ENCODE measurements at regions not wholly inside any gene's neighbourhood (a gene's known extent, or its start where the extent isn't known, plus 50 kb on each side); places are given as distances from the start of the nearest gene placed in this dataset.
A peak's percentile ranks its signal among the peaks of the same experiment; 100 is the strongest.

- Histone ChIP-seq H3K4me2 (ENCODE audit: extremely low read depth, insufficient read depth, low read length) (no peak overlapping the region), H4K20me1 (ENCODE audit: control insufficient read depth, extremely low read depth, insufficient read depth, low read length) (no peaks in the 10 kb centered on the region), H3K27ac (ENCODE audit: insufficient read depth, low read length) (no peak overlapping the region), H3K4me3 (replicated peaks in 1 of 4; ENCODE audit: control extremely low read depth in 1 of 4, insufficient read depth in 1 of 4, low read depth in 3 of 4, low read length in 4 of 4) (no peak overlapping the region), H3K9ac (ENCODE audit: insufficient read depth, low read length) (no peak overlapping the region), H3K27me3 (ENCODE audit: control insufficient read depth, insufficient read depth, low read length) (no peaks in the 10 kb centered on the region), H3K9me3 (ENCODE audit: control insufficient read depth, insufficient read depth, low read depth, low read length) (no peaks in the 10 kb centered on the region), H3K36me3 (ENCODE audit: control insufficient read depth, insufficient read depth, low read length) (no peaks in the 10 kb centered on the region), H2AFZ (ENCODE audit: low read length) (no peak overlapping the region), H3K4me1 (ENCODE audit: control insufficient read depth, extremely low read depth, insufficient read depth, low read length) (no peaks in the 10 kb centered on the region), H3K79me2 (ENCODE audit: control insufficient read depth, insufficient read depth, low read length) (no peaks in the 10 kb centered on the region)
- no peak for DNase-seq (ENCODE audit: low read depth in 2 of 2)
- no peak for TF ChIP-seq EZH2 (IDR thresholded peaks at IDR 0.05; ENCODE audit: low read length, missing control alignments)
- TF ChIP-seq CTCF (conservative IDR thresholded peaks at IDR 0.05 in 1 of 2, IDR thresholded peaks at IDR 0.05 in 1 of 2; ENCODE audit: low read depth in 1 of 2, low read length in 2 of 2) = no peak
Measured at GRCh38 chr18:53997064-53997463, 227.4 kb downstream of the MBD2 start.

DNA sequence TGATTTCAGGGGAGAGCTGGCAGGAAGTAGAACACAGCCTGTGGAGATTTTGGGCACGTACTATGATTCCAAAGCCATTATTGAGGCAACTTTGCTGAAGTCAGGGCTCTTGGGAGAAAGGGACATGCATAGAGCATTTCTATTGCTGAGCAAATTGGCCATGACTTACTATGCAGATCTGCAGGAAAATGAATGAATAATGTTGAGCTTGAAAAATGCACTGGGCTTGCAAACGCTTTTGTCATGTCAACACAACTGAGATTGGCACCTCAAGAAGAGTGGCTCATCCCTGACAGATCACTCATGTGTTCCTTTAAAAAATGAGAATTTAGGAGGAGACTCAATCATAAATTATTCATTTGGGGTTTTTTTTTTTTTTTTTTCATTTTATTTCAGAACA, 230.5 kb downstream of the MBD2 start:
- H3K36me3 ChIP-seq (ENCODE audit: control insufficient read depth, insufficient read depth, low read length) = no peaks in the 10 kb centered on the region
- TF ChIP-seq EZH2 (IDR thresholded peaks at IDR 0.05; ENCODE audit: low read length, missing control alignments) (no peak), CTCF (conservative IDR thresholded peaks at IDR 0.05 in 1 of 2, IDR thresholded peaks at IDR 0.05 in 1 of 2; ENCODE audit: low read depth in 1 of 2, low read length in 2 of 2) (no peak)
- no peak for DNase-seq (ENCODE audit: low read depth in 2 of 2)
- no peak overlapping the region for H3K4me2 ChIP-seq (ENCODE audit: extremely low read depth, insufficient read depth, low read length)
- H3K27me3 ChIP-seq (ENCODE audit: control insufficient read depth, insufficient read depth, low read length) = no peaks in the 10 kb centered on the region
- H3K9me3 ChIP-seq (ENCODE audit: control insufficient read depth, insufficient read depth, low read depth, low read length) = no peaks in the 10 kb centered on the region
- no peak overlapping the region for H2AFZ ChIP-seq (ENCODE audit: low read length)
- no peak overlapping the region for H3K4me3 ChIP-seq (replicated peaks in 1 of 4; ENCODE audit: control extremely low read depth in 1 of 4, insufficient read depth in 1 of 4, low read depth in 3 of 4, low read length in 4 of 4)
- H3K9ac ChIP-seq (ENCODE audit: insufficient read depth, low read length) = no peak overlapping the region
- H3K4me1 ChIP-seq (ENCODE audit: control insufficient read depth, extremely low read depth, insufficient read depth, low read length) = no peaks in the 10 kb centered on the region
- H3K27ac ChIP-seq (ENCODE audit: insufficient read depth, low read length) = no peak overlapping the region
- no peaks in the 10 kb centered on the region for H3K79me2 ChIP-seq (ENCODE audit: control insufficient read depth, insufficient read depth, low read length)
- no peaks in the 10 kb centered on the region for H4K20me1 ChIP-seq (ENCODE audit: control insufficient read depth, extremely low read depth, insufficient read depth, low read length)

GRCh38 chr18:53991805-53992204, 232.7 kb downstream of the MBD2 start:
- Histone ChIP-seq H3K27me3 (ENCODE audit: control insufficient read depth, insufficient read depth, low read length) (no peaks in the 10 kb centered on the region), H3K27ac (ENCODE audit: insufficient read depth, low read length) (no peak overlapping the region), H3K4me1 (ENCODE audit: control insufficient read depth, extremely low read depth, insufficient read depth, low read length) (no peaks in the 10 kb centered on the region), H3K4me3 (replicated peaks in 1 of 4; ENCODE audit: control extremely low read depth in 1 of 4, insufficient read depth in 1 of 4, low read depth in 3 of 4, low read length in 4 of 4) (no peak overlapping the region), H3K4me2 (ENCODE audit: extremely low read depth, insufficient read depth, low read length) (no peak overlapping the region), H2AFZ (ENCODE audit: low read length) (no peak overlapping the region), H4K20me1 (ENCODE audit: control insufficient read depth, extremely low read depth, insufficient read depth, low read length) (no peaks in the 10 kb centered on the region), H3K79me2 (ENCODE audit: control insufficient read depth, insufficient read depth, low read length) (no peaks in the 10 kb centered on the region), H3K9ac (ENCODE audit: insufficient read depth, low read length) (no peak overlapping the region), H3K36me3 (ENCODE audit: control insufficient read depth, insufficient read depth, low read length) (no peaks in the 10 kb centered on the region), H3K9me3 (ENCODE audit: control insufficient read depth, insufficient read depth, low read depth, low read length) (no peaks in the 10 kb centered on the region)
- DNase-seq (ENCODE audit: low read depth in 2 of 2) = peak; percentile 3 to 61
- TF ChIP-seq EZH2 (IDR thresholded peaks at IDR 0.05; ENCODE audit: low read length, missing control alignments) (no peak), CTCF (conservative IDR thresholded peaks at IDR 0.05 in 1 of 2, IDR thresholded peaks at IDR 0.05 in 1 of 2; ENCODE audit: low read depth in 1 of 2, low read length in 2 of 2) (no peak)

Measured in fibroblast of lung (primary cell).